ENCODE measurements at regions not wholly inside any gene's neighbourhood (a gene's known extent, or its start where the extent isn't known, plus 50 kb on each side); places are given as distances from the start of the nearest gene placed in this dataset.

DNA sequence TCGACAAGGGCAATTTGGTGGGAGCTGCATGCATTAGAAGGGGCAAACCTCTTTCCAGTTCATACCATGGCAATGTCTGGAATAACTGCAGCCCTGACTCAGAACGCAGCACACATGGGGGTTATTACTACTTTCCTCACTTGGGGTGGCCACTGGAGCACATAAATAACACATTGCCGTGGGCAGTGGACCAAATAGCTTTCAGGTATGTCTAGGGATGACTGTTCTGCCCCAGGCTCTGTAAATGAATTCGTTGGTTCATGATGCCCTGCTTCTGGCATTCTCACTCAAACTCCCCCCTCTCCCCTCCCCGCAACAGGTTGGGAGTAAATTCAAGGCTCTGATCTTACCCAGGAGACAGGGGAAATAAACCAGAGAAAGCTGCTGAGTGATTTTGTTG is 238.0 kb upstream of the PLET1 start:
- ATAC-seq (no peak), DNase-seq (no peak)
- intact Hi-C loops (cut with DNase I, micrococcal nuclease) = no loop called here

DNA sequence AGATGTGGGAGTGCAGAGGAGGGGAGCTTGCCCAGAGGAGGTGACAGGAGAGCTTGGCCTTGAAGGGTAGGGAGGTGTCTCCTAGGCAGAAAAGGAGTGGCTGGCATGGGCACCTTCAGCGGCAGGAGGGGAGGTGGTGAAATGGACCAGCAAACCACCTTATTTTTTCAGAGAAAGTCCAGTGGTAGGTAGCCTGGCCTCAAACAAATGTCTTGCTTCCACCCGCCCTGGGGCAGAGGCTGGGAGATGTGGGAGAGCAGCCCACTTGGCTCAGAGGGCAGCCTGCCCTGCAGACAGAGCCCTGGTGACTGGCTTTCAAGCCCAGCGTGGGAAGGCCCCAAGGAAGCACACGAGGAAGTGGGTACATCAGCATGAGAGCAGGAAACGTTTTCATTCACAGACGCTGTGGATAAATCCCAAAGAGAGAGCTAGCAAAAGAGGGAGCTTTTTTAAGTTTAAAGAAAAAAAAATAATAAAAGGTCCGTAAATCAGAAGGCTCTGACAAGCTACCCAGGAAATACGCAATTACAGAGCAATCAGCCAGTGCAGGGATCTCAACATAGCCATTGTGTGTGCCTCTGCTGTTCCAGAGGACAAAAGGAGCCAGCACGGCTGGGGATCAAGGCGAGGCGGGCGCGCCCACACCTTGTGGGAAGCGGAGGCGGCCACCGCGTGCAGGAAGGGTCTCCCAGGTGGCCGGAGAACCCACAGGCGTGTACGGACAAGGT is 238.7 kb upstream of the PLET1 start:
- intact Hi-C loops (cut with DNase I, micrococcal nuclease) = no loop called here
- DNase-seq (no peak), ATAC-seq (no peak)

DNA sequence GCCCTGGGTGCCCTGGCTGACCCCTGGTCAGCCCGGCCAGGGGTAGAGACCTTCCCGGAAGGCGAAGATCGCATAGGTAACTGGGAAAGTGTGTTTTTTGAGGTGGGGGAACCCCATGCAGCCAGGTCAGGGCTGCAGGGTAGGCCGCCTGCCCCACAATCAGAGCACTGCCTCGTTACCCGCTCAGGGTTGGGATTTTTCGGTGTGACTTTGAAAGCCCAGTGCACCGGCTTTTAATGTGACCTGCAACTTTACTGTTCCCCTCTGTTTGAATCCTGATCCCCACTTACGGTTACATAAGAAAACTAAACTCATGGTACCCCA is 239.2 kb upstream of the PLET1 start:
- no peak for ATAC-seq
- no peak for DNase-seq
- intact Hi-C loops (cut with DNase I, micrococcal nuclease) = no loop called here

DNA sequence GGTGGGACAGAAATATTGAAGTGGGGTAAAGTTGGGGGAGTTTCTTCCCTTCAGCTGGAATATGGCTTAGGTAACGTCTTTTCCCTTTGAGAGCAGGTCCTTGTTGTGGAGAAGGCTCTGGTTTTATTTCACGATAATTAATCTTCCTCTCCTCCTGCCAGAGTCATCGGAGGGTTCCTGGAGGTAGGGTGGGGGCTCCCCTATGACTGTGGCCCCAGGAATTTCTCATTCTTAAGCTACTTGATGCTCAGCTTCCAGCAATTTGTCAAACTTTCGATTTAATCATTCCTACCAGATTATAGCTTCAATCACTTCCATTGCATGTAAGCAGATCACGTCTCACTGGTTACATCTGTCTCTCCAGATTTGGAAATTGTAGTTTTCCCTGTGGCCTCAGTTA is 242.8 kb upstream of the PLET1 start:
- DNase-seq = no peak
- no peak for ATAC-seq
- intact Hi-C loops (cut with DNase I, micrococcal nuclease) = no loop called here

DNA sequence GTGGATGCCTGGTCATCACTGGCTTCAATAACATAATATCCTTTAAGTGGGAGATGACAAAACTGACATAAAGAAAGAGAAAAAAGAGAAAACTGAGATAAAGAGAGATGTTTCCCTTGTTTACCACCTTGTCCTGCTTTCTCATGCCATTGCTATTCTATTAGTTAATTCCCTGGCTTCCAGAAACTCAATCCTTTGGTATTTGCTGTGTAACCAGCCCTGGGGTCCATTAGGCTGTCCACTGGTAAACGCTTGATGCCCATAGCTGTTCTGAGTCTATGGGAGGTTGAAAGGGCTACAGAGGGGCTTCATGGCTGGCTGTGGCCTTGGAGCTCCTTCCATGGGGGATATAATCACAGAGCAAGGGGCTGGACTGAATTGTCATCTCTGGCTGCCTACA is 243.4 kb upstream of the PLET1 start:
- DNase-seq = no peak
- intact Hi-C loops (cut with DNase I, micrococcal nuclease) = no loop called here
- ATAC-seq = no peak

DNA sequence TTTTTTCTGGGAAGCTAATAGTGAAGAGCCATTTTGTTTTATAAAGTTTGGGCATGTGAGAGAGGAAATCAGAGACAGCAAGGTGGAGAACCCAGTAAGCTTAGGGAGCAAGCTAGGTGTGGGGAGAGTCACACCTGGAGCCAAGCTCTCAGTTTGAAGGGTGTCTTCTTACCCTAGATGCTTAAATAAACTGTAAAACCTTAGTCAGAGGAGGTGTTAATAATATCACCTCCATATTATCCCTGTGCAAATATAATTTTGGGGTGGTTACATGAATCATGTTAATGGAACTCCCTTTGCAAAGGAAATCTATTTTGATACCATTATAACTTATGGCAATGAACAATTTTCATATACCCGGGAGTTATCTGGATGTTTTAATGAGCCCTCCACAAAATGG is 246.2 kb upstream of the PLET1 start:
- intact Hi-C loops (cut with DNase I, micrococcal nuclease) = no loop called here
- no peak for ATAC-seq
- no peak for DNase-seq

DNA sequence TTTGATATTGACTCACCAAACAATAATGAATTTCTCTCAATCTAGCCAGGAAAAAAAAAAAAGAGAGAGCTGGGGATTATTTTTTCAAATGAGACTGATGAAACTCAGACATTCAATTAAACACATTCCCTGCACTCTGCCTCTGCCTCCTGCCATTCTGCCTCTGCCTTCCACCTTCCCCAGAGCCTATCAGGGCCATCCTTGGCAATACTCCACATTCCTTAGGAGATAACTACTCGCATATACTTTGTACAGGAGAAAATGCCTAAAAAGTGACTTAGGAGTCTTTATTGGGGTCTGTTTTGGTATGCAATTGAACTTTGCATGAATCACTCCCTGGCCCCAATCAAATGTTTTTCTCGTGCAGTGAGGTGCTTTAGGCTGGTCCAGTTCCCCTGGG is 246.6 kb upstream of the PLET1 start:
- intact Hi-C loops (cut with DNase I, micrococcal nuclease) = no loop called here
- no peak for ATAC-seq
- DNase-seq = no peak

DNA sequence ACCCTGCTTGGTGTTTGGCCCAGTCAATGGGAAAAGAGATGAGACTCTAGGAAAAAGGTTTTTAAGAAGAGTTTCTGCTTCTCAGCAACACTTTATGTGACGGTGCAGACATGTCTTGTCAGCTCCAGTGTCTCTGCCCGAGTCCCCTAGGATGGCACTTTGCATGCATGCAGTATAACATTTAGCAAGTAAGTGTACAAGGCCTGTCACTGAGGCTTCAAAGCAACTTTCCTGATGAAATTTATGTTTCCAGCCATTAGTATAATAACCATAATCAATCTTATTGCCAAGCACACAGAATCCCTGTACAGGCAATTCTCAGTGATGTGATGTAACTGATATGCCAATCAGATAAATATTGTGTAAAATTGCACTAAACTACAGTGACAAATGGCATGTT is 248.1 kb upstream of the PLET1 start:
- DNase-seq (no peak), ATAC-seq (no peak)
- intact Hi-C loops (cut with DNase I, micrococcal nuclease) = no loop called here

DNA sequence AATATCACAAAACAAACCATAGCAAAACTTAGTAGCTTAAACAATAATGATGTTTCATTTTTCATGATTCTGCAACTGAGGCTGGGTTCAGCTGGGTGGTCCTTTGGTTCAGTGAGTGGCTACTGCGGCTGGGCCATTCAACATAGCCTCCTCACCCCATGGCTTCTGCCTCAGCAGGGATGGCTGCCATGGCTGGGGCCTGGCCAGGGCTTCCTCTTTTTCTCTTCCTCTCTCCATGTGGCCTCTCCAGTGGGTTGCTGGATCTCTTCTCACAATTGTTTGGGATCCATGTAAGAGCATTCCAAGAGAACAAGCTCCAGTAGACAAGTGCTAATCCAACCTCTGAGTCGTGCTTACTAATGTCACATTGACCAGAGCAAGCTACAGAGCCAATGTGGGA is 248.6 kb upstream of the PLET1 start:
- DNase-seq (no peak), ATAC-seq (no peak)
- intact Hi-C loops (cut with DNase I, micrococcal nuclease) = no loop called here

DNA sequence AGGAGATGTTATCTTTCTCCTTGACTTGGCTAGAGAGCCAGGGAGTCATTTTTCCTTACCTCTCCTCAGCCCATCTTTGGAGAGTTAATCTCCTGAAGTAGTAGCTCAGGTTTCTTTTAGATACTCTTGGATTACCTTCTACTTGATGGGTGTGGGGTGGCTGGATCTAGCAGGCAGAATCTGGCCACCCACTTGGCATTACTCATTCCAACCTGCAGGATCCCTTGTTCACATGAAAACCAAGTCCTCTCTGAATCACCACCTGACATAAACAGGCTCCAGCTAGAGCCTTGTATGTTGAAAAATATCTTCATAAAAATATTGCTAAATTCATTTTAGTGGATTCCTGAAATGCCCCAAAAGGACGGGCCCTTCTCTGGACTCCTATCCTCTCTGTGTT is 250.6 kb upstream of the PLET1 start:
- DNase-seq (no peak), ATAC-seq (no peak)
- intact Hi-C loops (cut with DNase I, micrococcal nuclease) = no loop called here

DNA sequence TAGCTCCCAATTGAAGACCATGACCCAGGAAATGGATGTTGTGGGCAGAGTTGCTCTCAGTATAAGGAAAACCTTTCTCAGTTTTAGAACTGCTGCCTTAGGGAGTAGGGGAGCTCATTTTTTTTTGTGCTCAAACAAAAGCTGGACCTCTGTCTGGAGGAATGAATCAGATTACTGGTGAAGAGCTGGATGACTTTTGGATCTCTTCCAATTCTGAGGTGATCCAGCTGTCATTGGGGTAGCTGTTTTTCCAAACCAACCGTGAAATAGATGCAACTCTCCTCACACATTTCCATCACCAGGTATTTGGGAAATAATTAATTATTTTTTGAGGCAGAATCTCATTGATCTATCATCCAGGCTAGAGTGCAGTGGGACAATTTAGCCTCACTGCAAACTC is 251.3 kb upstream of the PLET1 start:
- ATAC-seq (no peak), DNase-seq (no peak)
- intact Hi-C loops (cut with DNase I, micrococcal nuclease) = no loop called here

DNA sequence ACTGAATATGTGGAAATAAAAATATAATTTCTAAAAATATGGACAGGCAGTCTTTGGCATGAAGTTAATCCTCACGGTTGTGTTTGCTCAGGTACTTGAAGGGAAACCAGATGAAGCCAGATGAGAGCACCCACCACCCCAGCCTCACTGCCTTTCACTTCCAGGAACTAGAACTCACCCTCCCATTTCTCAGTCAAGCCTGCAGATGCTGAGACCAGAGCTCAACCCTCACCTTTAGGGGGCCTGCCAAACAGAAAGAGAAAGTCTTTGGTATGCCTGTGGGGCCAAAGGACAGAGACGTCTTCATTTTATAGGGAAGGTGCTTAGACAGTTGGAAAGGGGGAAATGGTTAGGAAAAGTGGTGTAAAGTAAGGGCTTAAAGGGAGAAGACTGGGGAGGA is 252.8 kb upstream of the PLET1 start:
- no peak for DNase-seq
- intact Hi-C loops (cut with DNase I, micrococcal nuclease) = no loop called here
- no peak for ATAC-seq

DNA sequence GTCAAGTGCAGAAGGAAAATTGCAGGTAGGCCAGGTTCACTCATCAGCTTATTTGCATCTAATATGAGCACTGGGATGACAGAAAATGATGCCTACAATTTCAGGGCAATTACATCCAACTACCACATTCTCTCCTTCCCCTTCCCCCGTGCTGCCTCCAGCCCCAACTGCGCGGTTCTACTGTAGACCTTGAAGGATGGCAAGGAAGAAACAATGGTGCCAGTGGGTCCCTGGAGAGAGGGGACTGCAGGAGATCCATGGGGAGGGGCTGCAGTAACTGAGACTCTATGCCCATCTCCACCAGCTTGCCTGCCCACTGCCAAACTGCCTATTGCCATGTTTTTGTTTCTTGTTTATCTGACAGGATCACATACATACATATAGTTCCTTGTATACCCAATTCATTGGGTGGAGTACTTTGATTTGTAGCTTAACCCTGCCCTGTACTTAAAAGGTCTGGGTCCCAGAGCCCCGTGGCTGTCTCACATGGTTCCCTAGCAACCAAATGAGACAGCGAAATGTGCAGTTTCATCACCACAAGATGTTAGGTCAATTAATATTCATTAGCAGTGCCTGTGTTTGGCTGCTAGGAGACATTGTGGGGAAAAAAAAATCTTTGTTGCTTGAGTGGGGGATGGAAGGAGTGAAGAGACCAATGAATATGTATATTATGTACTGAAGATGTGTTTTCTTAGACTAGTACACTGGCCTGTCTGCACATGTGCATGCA is 253.5 kb upstream of the PLET1 start:
- no peak for ATAC-seq
- DNase-seq = no peak
- intact Hi-C loops (cut with DNase I, micrococcal nuclease) = no loop called here

DNA sequence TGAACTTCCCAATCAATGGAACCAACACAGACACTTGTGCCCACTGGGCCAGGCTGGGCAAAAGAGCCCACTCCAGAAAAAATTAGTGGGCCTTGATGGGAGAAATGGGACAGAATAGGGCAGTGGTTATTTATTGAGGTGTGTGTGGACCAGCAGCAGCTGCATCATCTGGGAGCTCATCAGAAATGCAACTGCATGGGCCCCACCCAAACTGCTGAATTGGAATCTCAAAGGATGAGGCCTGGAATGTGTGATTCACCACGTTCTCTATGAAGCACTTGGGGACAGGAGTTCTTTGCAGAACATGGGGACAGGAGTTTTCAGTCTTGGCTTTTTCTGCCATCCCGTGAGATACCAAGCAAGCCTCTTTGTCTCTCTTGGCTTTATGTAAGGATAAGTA is 255.6 kb upstream of the PLET1 start:
- ATAC-seq = no peak
- no peak for DNase-seq
- intact Hi-C loops (cut with DNase I, micrococcal nuclease) = no loop called here

DNA sequence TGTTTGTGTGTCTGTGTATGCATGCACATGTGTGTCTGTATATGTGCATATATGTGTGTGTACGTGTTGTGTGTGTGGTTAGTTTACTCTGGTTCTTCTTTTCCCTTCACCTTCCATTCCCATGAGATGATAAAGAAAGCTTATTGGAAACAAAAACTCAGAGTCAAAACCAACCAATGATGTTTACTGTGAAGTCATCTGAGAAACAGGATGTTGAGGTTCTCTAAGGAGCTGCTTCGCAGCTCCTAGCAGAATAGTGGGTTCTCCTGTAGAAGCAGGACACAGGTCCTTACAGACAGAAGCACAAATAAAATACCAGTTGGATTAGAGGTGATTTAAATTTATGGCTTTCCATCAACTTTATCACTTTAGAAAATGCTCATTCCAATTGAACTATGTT is 256.1 kb upstream of the PLET1 start:
- ATAC-seq (no peak), DNase-seq (no peak)
- intact Hi-C loops (cut with DNase I, micrococcal nuclease) = no loop called here

DNA sequence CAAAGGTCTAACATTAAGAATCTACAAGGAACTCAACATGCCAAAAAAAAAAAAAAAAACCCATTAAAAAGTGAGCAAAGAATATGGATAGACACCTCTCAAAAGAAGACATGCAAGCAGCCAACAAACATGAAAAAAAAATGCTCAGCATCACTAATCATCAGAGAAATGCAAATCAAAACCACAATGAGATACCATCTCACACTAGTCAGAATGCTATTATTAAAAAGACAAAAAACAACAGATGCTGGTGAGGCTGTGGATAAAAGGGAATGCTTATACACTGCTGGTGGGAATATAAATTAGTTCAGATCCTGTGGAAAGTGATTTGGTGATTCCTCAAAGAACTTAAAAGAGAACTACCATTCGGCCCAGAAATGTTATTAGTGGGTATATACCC is 257.7 kb upstream of the PLET1 start:
- no peak for DNase-seq
- intact Hi-C loops (cut with DNase I, micrococcal nuclease) = no loop called here
- no peak for ATAC-seq

DNA sequence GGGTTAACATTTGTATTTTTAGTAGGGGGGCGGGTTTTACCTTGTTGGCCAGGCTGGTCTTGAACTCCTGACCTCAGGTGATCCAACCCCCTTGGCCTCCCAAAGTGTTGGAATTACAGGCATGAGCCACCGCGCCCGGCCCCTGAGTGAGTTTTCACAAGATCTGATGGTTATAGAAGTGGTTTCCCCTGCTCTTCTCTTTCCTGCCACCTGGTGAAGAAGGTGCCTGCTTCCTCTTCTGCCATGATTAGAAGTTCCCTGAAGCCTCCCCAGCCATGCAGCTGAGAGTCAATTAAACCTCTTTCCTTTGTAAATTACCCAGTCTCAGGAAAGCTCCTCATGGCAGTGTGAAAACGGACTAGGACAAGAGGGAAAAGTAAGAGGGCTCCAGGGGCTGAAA is 259.1 kb upstream of the PLET1 start:
- intact Hi-C loops (cut with DNase I, micrococcal nuclease) = no loop called here
- ATAC-seq (no peak), DNase-seq (no peak)

DNA sequence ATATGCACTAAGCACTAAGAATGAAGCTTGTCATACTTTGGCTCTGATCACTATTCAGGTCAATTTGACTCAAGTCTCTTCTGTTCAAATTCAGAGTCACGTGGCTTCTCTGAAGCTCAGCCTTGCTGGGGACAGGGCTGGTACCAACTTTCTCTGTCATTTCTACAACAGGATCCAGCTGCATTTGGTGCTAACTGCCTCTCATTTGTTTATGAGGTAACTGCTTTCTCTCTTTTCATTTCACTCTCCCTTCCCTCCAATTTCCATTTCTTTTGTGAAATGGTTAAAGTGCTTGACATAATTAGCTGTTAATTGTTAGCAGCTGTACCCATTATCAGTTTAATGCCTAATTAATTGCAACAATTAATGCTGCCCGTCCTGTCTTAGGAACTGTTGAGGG is 259.7 kb upstream of the PLET1 start:
- no peak for ATAC-seq
- intact Hi-C loops (cut with DNase I, micrococcal nuclease) = no loop called here
- no peak for DNase-seq

DNA sequence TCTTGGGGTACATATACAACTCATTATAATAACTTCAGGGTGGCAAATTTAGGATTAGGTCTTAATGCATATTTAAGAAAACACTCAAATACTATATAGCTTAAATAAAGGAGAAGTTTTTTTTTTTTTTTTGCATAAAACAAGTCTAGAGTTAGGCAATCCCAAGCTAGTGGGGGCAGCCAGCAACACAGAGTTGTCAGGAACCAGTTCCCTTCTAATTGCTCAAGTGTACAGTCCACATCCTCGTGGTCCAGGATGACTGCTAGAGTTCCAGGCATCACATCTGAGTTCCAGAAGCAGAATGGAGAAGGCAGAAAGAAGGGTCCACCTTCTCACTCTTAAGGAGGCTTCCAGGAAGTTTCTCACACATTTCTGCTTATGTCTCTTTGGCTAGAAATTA is 261.9 kb upstream of the PLET1 start:
- intact Hi-C loops (cut with DNase I, micrococcal nuclease) = no loop called here
- ATAC-seq (no peak), DNase-seq (no peak)

DNA sequence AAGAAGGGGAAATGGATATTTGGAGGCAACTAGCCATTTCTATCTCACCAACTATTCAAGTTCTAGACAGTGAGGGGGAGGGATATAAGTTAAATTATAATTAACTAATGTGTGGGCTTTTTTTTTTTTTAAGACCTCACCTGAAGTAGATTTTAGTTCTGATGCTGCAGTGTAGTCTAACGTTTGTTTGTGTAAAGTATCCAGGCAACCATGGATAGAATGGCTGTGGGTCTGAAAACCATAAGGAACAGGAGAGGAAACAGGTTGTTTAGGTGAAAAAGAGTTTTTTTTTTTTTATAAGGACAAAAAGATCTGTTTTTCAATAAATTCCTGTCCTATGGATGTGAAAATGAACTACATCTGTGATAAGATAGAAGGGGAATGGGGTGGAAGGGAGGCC is 262.4 kb upstream of the PLET1 start:
- intact Hi-C loops (cut with DNase I, micrococcal nuclease) = no loop called here
- ATAC-seq (no peak), DNase-seq (no peak)

DNA sequence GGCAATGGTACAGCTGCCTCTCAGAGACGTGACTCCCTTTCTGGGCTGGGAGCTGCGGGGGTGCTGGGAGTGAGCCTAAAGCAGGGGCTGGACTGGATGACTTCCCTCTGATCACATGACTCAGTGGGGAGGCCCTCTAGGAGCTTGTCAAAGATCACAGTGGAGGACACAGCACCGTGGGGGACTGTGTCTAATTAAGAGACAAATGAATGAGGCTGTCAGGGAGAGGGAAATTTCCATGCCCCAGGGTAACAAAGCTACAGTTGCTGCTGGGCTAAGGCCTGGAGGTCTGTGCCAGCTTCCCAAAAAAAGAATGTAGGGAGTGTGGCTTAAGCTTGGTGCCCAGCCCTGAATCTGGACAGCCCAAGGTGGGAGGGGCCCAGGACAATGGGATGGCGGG is 262.8 kb upstream of the PLET1 start:
- ATAC-seq (no peak), DNase-seq (peak; percentile 15 to 30)
- intact Hi-C loops (cut with DNase I, micrococcal nuclease) = no loop called here
